Lower leg skin (tissue), 3 donors: ENCODE measurements at regions not wholly inside any gene's neighbourhood (a gene's known extent, or its start where the extent isn't known, plus 50 kb on each side); places are given as distances from the start of the nearest gene placed in this dataset.

ENCODE experiments used
- POLR2A ChIP-seq, 2 donors: fragments of 450-650 bp; IDR thresholded peaks; one replicate each; pipeline ENCODE4 v1.6.1; 2016 to 2017; ENCODE audit warnings: antibody characterized with exemption in 2 of 2, mild to moderate bottlenecking in 1 of 2, moderate library complexity in 1 of 2
- TF ChIP-seq, protein P1 (sequence below), 3 donors: fragments of 450-650 bp; IDR thresholded peaks; one replicate each; pipeline ENCODE4 v1.5.1; 2016; ENCODE audit warnings: antibody characterized with exemption in 3 of 3, mild to moderate bottlenecking in 3 of 3, moderate library complexity in 2 of 3

DNA sequence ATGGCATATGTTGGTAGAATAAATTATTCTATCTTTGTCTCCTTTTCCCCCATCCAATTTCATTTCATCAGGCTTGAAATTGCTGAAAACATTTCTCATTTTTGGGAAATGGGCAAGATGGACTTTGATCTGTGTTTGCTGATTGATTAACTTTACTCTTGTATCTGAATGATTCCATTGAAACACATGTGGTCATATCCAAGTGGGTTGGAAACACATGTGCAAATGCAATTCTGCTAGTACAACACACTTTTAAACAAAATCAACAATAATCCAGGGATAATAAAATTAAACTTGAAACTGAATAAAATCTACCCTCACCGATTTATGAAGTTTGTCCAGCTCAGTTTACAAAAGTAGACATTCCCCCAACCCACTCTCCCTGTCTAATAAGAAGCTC lies 96.9 kb downstream of the EPDR1 start:
- TF ChIP-seq, protein P1, sequence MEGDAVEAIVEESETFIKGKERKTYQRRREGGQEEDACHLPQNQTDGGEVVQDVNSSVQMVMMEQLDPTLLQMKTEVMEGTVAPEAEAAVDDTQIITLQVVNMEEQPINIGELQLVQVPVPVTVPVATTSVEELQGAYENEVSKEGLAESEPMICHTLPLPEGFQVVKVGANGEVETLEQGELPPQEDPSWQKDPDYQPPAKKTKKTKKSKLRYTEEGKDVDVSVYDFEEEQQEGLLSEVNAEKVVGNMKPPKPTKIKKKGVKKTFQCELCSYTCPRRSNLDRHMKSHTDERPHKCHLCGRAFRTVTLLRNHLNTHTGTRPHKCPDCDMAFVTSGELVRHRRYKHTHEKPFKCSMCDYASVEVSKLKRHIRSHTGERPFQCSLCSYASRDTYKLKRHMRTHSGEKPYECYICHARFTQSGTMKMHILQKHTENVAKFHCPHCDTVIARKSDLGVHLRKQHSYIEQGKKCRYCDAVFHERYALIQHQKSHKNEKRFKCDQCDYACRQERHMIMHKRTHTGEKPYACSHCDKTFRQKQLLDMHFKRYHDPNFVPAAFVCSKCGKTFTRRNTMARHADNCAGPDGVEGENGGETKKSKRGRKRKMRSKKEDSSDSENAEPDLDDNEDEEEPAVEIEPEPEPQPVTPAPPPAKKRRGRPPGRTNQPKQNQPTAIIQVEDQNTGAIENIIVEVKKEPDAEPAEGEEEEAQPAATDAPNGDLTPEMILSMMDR (IDR thresholded peaks at IDR 0.05): no peak
- no peak for TF ChIP-seq POLR2A (IDR thresholded peaks at IDR 0.05)
